SK-N-SH (cell line): ENCODE measurements at regions not wholly inside any gene's neighbourhood (a gene's known extent, or its start where the extent isn't known, plus 50 kb on each side); places are given as distances from the start of the nearest gene placed in this dataset.

Experiments used
- CTCF ChIA-PET: fragments of 300-600, 350-600 bp; formaldehyde crosslinking; extraction: SDS; loops from one replicate; lab custom pipeline; 2021; lab: Yijun Ruan, JAX
- POLR2A ChIA-PET: fragments of 350-600 bp; sonication (Branson Sonifier 250); formaldehyde crosslinking; extraction: SDS; loops from one replicate; lab custom pipeline; 2020; ENCODE audit warnings: antibody characterized with exemption, inconsistent platforms; lab: Yijun Ruan, JAX
- DNase-seq: peaks from one replicate; pipeline ENCODE4 v3.0.0; 2012
- H2AFZ ChIP-seq: fragments of 200-600 bp; sonication (generic); 2 replicates; pipeline ENCODE4 v1.8.1; 2016; ENCODE audit warnings: antibody characterized with exemption, mild to moderate bottlenecking, low read depth
- H3F3A ChIP-seq: fragments of 200-600 bp; sonication (generic); replicated peaks from 2 replicates; pipeline ENCODE3; 2016; ENCODE audit warnings: antibody characterized with exemption, mild to moderate bottlenecking; ENCODE audit not compliant: insufficient read depth
- H3K27ac ChIP-seq, 2 experiments: fragments of 200-500 bp in 1 of 2; fragments of 200-600 bp in 1 of 2; sonication (Bioruptor generic) in 1 of 2; sonication (generic), shearing (Covaris generic) in 1 of 2; 2 replicates each; pipeline versions ENCODE4 v1.5.1 to v1.6.1; 2014 to 2016; ENCODE audit warnings: low read depth in 2 of 2, inconsistent platforms in 1 of 2, low read length in 1 of 2, mild to moderate bottlenecking in 1 of 2, mixed read lengths in 1 of 2
- H3K27me3 ChIP-seq: fragments of 200-600 bp; sonication (generic), shearing (Covaris generic); 2 replicates; pipeline ENCODE4 v1.6.1; 2016; ENCODE audit warnings: mixed run types; ENCODE audit not compliant: insufficient read depth
- H3K36me3 ChIP-seq, 2 experiments: fragments of 200-500 bp in 1 of 2; fragments of 200-600 bp in 1 of 2; sonication (Bioruptor generic) in 1 of 2; sonication (generic) in 1 of 2; replicated peaks in 1 of 2; 2 replicates each; pipeline versions ENCODE3 to v1.5.1; 2014 to 2016; ENCODE audit warnings: low read length in 1 of 2, mild to moderate bottlenecking in 1 of 2; ENCODE audit not compliant: insufficient read depth in 2 of 2, control insufficient read depth in 1 of 2
- H3K4me1 ChIP-seq, 2 experiments: fragments of 200-500 bp in 1 of 2; fragments of 200-600 bp in 1 of 2; sonication (Bioruptor generic) in 1 of 2; sonication (generic), shearing (Covaris generic) in 1 of 2; 2 replicates each; pipeline versions ENCODE4 v1.5.1 to v1.6.1; 2014 to 2016; ENCODE audit warnings: low read depth in 1 of 2, low read length in 1 of 2, mixed run types in 1 of 2; ENCODE audit not compliant: insufficient read depth in 2 of 2, control insufficient read depth in 1 of 2
- H3K4me2 ChIP-seq: fragments of 200-600 bp; sonication (generic), shearing (Covaris generic); 2 replicates; pipeline ENCODE4 v1.6.1; 2017; ENCODE audit warnings: mixed run types
- H3K4me3 ChIP-seq, 2 experiments: fragments of 200-500 bp in 1 of 2; fragments of 200-600 bp in 1 of 2; sonication (Bioruptor generic) in 1 of 2; sonication (generic), shearing (Covaris generic) in 1 of 2; 2 replicates each; pipeline versions ENCODE4 v1.5.1 to v1.8.1; 2014 to 2016; ENCODE audit warnings: low read depth in 2 of 2, inconsistent platforms in 1 of 2, low read length in 1 of 2, mild to moderate bottlenecking in 1 of 2, mixed read lengths in 1 of 2, moderate library complexity in 1 of 2
- H3K79me2 ChIP-seq: fragments of 200-600 bp; sonication (generic); 2 replicates; pipeline ENCODE4 v1.8.1; 2017; ENCODE audit warnings: mild to moderate bottlenecking; ENCODE audit not compliant: insufficient read depth
- H3K9ac ChIP-seq: fragments of 200-600 bp; sonication (generic); 2 replicates; pipeline ENCODE4 v1.6.1; 2017; ENCODE audit warnings: mixed run types
- H3K9me2 ChIP-seq: fragments of 200-600 bp; sonication (generic); 2 replicates; pipeline ENCODE4 v1.6.1; 2017; ENCODE audit warnings: mixed run types
- H3K9me3 ChIP-seq: fragments of 200-600 bp; sonication (generic); 2 replicates; pipeline ENCODE4 v1.6.1; 2017; ENCODE audit warnings: mixed run types, mild to moderate bottlenecking, moderate library complexity
- H4K20me1 ChIP-seq: fragments of 200-600 bp; sonication (generic); 2 replicates; pipeline ENCODE4 v1.6.1; 2017; ENCODE audit warnings: mild to moderate bottlenecking, mixed run types; ENCODE audit not compliant: insufficient read depth
- CHD2 ChIP-seq: fragments of 150-350 bp; IDR thresholded peaks from 2 replicates; pipeline ENCODE4 v1.6.1; 2018; ENCODE audit warnings: low read length; ENCODE audit not compliant: partially characterized antibody
- CTCF ChIP-seq: fragments of 200-600 bp; sonication (generic); IDR thresholded peaks from 2 replicates; pipeline ENCODE4 v1.6.1; 2017; ENCODE audit warnings: antibody characterized with exemption, mild to moderate bottlenecking, moderate library complexity
- GABPA ChIP-seq: IDR thresholded peaks from 2 replicates; pipeline ENCODE4 v1.4.0; 2012; ENCODE audit warnings: low read depth, mild to moderate bottlenecking
- JUND ChIP-seq: IDR thresholded peaks from 2 replicates; pipeline ENCODE4 v1.4.0; 2012
- MAX ChIP-seq: IDR thresholded peaks from 2 replicates; pipeline ENCODE4 v1.4.0; 2012; ENCODE audit warnings: low read depth
- NRF1 ChIP-seq: IDR thresholded peaks from 2 replicates; pipeline ENCODE4 v1.6.1; 2012; ENCODE audit warnings: low read depth, mild to moderate bottlenecking, low read length
- RAD21 ChIP-seq: IDR thresholded peaks from 2 replicates; pipeline ENCODE4 v1.6.1; 2012; ENCODE audit warnings: mild to moderate bottlenecking, low read length
- WGBS: methylation state at CpG from one replicate; pipeline ENCODE4 v1.1.6; 2017; ENCODE audit warnings: low lambda C conversion rate; 5-methylcytosine and 5-hydroxymethylcytosine counted together
- TF ChIP-seq, protein P1 (sequence below): fragments of 150-350 bp; IDR thresholded peaks from 2 replicates; pipeline ENCODE4 v1.6.1; 2017; ENCODE audit warnings: antibody characterized with exemption, low read length, low read depth, borderline replicate concordance
- TF ChIP-seq, protein P2 (sequence below): IDR thresholded peaks from 2 replicates; pipeline ENCODE4; 2012

- no peak for TF ChIP-seq CTCF
- no peak for TF ChIP-seq JUND
- TF ChIP-seq GABPA, result no peak
- TF ChIP-seq RAD21, result no peak
- TF ChIP-seq NRF1, result no peak
These were observed 152.8 kb downstream of the TFCP2L1 start (continued) for GRCh38 chr2:121132054-121132761.

GRCh38 chr2:121132762-121133107 is 152.3 kb downstream of the TFCP2L1 start:
- no peaks in the 10 kb centered on the region for H3K36me3 ChIP-seq
- H3K9ac ChIP-seq, result no peak overlapping the region
- H3K9me2 ChIP-seq, result no peaks in the 10 kb centered on the region
- H3K27ac ChIP-seq, result no peak overlapping the region
- no peaks in the 10 kb centered on the region for H3F3A ChIP-seq
- DNase-seq, result no peak
- 40% methylated on average over 6 of the region's 6 CpGs for WGBS
- no peaks in the 10 kb centered on the region; the same call in none of the 2 replicates for H3K27me3 ChIP-seq
- H3K79me2 ChIP-seq, result no peaks in the 10 kb centered on the region
- H2AFZ ChIP-seq, result no peak overlapping the region
- H4K20me1 ChIP-seq, result no peaks in the 10 kb centered on the region
- ChIA-PET CTCF (interaction anchor here (1.2 kb wide), 1 partner anchor 37 kb away, joined by 6 read pairs; no protein-coding TSS in a partner anchor), POLR2A (no interaction called here)
- no peak overlapping the region for H3K4me2 ChIP-seq
- H3K9me3 ChIP-seq, result no peaks in the 10 kb centered on the region
- TF ChIP-seq, protein P1, sequence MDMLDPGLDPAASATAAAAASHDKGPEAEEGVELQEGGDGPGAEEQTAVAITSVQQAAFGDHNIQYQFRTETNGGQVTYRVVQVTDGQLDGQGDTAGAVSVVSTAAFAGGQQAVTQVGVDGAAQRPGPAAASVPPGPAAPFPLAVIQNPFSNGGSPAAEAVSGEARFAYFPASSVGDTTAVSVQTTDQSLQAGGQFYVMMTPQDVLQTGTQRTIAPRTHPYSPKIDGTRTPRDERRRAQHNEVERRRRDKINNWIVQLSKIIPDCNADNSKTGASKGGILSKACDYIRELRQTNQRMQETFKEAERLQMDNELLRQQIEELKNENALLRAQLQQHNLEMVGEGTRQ, result no peak
- TF ChIP-seq, protein P2, sequence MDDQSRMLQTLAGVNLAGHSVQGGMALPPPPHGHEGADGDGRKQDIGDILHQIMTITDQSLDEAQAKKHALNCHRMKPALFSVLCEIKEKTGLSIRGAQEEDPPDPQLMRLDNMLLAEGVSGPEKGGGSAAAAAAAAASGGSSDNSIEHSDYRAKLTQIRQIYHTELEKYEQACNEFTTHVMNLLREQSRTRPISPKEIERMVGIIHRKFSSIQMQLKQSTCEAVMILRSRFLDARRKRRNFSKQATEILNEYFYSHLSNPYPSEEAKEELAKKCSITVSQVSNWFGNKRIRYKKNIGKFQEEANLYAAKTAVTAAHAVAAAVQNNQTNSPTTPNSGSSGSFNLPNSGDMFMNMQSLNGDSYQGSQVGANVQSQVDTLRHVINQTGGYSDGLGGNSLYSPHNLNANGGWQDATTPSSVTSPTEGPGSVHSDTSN, result no peak
- TF ChIP-seq CHD2 (no peak), MAX (no peak)
- peaks cover 0 to 9% of the 10 kb centered on the region in 2 experiments; a peak in 1 of 4 replicates for H3K4me1 ChIP-seq
- no peak overlapping the region for H3K4me3 ChIP-seq
